Dermis blood vessel endothelial cell (primary cell): ENCODE measurements at regions not wholly inside any gene's neighbourhood (a gene's known extent, or its start where the extent isn't known, plus 50 kb on each side); places are given as distances from the start of the nearest gene placed in this dataset.

Source experiments
- DNase-seq: peaks from one replicate; pipeline ENCODE4 v3.0.0; 2010

GRCh38 chr15:92305343-92305742, 88.3 kb upstream of the ST8SIA2 start:
- DNase-seq, result no peak

DNA sequence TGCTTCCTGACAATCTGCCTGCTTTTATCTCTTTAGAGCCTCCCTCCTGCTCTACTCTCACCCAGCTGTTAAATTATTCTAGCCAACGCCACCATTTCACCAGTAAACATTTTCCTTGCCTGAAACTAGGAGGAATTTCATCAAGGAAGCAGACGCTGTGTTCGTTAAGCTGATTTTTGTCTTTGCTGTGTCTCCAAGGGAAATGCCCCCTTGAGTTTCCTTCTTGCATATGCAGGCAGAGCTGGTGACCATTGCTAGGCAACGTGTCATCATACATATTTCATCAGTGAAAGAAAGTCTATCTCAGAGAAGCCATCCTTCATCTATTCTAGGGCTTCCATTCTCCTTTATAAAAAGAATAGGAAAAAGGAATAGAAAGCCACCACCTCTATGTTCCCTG, 87.0 kb upstream of the ST8SIA2 start:
- no peak for DNase-seq

GRCh38 chr15:92315144-92315543, 78.5 kb upstream of the ST8SIA2 start:
- DNase-seq, result no peak

DNA sequence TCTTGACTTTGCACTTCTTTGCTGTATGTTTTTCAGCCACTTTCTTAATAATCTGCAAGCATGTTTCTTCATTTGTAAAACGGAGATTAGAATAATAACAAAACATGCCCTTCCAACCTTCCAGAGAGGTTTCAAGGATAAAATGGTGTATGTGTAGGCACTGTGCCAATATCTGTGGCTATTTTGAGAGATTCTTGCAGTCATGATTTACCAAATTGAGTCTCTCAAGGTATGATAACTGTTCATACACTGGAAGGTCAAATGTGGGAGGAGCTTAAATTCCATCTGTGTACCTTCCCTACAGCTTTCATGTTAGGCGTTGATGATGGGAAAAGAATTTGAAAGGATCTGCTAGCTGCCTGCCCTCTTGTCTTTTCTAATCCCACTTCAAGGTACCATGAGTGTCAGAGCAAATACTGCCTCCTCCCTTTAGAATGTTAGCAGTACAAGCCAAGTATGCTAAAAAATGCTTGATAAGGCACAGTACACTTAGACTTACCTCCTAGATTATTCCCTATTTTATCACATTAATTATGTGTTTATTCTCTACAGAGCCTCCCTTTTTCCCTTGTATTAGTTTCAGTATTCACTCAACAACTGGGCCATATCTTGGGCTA, 78.0 kb upstream of the ST8SIA2 start:
- no peak for DNase-seq

GRCh38 chr15:92316586-92317295, 76.9 kb upstream of the ST8SIA2 start:
- DNase-seq, result no peak

- no peak for DNase-seq
These were observed 73.5 kb upstream of the ST8SIA2 start for GRCh38 chr15:92320012-92320699.

GRCh38 chr15:92322566-92323355, 70.9 kb upstream of the ST8SIA2 start:
- no peak for DNase-seq

DNA sequence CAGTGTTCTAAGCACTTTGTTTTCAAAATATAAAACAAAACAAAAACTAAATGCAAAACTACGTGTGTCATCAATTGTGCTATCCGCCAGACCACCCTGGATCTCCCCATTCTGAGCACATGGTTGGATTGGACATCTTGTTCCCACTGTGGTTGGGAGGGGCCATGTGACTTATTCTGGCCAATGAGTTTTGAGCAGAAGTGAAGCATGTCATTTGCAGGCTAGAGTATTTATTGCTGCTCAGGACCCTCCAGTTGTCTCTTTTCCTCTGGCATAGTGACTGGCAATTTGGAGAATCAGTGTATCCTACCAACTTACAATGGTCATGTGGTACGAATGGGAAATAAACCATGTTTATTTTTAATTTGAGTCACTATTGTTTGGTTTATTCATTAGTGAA, 70.2 kb upstream of the ST8SIA2 start:
- DNase-seq, result no peak

DNA sequence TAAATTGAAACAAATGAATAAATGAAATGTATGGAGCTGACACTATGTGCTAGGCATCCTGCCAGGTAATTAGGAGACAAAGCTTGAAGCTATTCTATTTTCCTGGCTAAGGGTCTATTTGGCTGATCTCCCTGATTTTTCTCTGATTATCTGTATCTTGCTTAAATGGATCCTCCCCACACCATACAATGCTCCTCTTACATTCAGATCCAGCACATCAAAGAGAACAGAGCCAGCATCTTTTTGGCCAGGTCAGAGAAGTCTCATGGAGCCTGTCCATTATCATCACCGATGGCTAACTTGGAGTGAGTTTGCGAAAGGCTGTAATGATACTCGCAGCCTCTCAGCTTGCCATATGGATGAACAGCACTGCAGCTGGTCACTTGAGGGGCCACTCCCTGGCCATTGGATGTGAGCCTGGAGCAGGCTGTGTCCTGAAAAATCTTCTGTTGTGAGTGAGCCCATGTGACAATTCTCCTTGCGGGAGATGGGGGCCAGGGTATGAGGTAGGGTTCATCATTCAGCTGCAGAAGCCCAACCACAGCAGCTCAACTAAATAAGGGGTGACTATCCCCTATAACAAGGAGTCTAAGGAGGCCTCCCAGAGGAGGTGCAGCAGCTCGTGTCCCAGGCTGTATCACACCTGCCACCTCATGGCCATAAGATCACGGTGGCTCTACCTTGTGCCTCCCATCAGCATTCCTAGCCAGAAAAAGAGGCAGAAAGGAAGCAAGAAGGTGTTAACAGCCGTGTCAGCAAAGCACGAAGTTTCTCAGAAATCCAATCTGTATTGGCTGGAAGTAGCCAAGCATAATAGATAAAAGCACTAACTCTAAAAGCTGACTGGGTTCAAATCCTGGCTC, 69.3 kb upstream of the ST8SIA2 start:
- no peak for DNase-seq

GRCh38 chr15:92326236-92326635, 67.4 kb upstream of the ST8SIA2 start:
- no peak for DNase-seq

GRCh38 chr15:92327033-92327432, 66.6 kb upstream of the ST8SIA2 start:
- no peak for DNase-seq

GRCh38 chr15:92328207-92328606, 65.5 kb upstream of the ST8SIA2 start:
- no peak for DNase-seq

DNA sequence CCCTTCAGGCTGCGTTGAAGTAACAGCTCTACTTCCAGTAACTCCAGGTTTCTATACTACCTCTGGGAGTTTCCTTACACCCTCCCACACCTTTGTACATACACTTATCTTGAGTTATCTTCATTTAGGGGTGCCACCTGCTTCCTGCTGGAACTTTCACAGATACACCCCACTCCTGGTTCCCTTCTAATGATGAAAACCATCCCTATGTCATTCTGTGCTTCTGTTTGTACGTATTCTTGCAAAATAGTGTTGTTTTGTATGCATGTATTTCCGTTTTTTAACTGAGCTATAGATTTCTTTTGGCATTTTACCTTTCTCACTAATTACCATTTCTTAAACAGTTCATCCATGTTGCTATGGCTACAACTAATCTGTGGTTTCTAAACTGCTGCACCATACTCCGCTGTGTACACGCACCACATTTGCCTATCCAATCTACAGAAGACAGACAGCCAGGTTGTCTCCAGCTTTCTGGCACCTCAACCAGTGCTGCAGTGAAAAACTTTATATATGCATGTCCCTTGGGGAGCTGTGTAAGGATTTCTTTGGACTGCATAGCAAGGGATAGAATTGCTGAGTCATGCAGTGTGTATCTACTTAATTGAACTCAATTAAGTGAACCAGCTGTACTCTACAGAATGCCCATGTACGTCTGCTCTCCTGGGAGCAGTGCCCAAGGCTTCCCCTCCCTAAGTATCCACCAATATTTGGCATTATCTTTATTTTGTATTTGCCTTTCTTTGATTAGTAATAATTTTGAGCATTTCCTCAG, 61.4 kb upstream of the ST8SIA2 start:
- DNase-seq, result no peak

GRCh38 chr15:92333709-92334108, 60.0 kb upstream of the ST8SIA2 start:
- no peak for DNase-seq

DNA sequence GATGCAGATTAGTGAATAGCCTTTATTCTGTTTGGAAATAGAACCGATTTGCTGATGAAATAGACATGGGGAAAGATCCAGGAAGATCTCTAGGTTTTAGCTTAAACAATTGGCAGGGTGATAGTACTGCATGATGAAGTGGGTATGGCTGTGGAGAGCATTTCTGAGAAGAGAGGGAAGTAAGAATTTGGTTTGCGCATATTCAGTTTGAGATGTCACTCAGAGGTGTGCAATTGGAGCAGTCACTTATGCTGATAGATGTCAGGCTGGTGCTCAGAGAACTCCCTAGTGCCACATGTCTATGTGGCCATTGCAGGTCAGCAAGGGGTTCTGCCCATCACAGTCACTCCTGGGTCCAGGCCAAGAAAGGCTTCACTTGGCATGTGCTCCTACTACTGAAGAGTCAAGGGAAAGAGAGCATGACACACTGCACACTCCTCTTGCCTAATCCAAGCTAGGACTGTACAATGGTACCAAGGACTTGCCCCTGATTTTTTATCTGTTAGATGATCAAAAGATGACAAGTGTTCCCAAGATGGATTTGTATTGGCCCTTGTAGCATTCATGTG, 57.2 kb upstream of the ST8SIA2 start:
- no peak for DNase-seq

DNA sequence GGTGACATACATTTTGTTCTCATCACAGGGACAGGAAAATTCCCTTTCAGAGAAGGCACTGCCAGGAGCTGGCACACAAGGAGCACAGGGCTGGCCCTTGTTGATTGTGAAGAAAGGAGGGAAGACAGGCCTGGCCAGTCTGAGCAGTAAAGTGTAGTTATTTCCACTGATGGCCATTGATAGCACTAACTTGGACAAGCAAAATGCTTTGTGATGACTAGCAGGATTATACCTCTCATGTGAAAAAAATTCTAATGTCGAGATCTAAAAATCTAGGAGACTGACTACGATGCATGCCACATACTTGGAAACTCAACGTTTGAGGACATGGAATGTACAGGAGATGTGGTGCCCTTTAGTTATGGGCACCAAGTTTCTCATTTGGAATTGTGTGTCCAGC, 54.3 kb upstream of the ST8SIA2 start:
- no peak for DNase-seq
